Heart right ventricle (tissue), 16 donors: ENCODE measurements at regions not wholly inside any gene's neighbourhood (a gene's known extent, or its start where the extent isn't known, plus 50 kb on each side); places are given as distances from the start of the nearest gene placed in this dataset.

ENCODE experiments used
- ATAC-seq, 8 donors: fragments of 200-7000 bp; cut with Tn5 transposase; one replicate each; pipeline ENCODE4 v1.9.1; 2020; ENCODE audit warnings: mild to moderate bottlenecking in 8 of 8, moderate library complexity in 8 of 8, moderate number of reproducible peaks in 1 of 8
- DNase-seq, 2 donors: peaks; one replicate each; pipeline ENCODE4 v3.0.0-alpha.2; 2020
- H3K27ac ChIP-seq, 10 donors: fragments of 200-600 bp; sonication (generic) in 2 of 10; one replicate each; pipeline versions ENCODE4 v1.5.0 to v1.8.0; 2020 to 2022; ENCODE audit warnings: mild to moderate bottlenecking in 3 of 10
- H3K27me3 ChIP-seq, 7 donors: fragments of 200-600 bp; one replicate each; pipeline ENCODE4 v1.8.0; 2021 to 2022; ENCODE audit warnings: mild to moderate bottlenecking in 2 of 7
- H3K36me3 ChIP-seq, 9 donors: fragments of 200-600 bp; sonication (generic) in 1 of 9; one replicate each; pipeline versions ENCODE4 v1.5.0 to v1.8.0; 2020 to 2022; ENCODE audit warnings: mild to moderate bottlenecking in 2 of 9
- H3K4me1 ChIP-seq, 9 donors: fragments of 200-600 bp; sonication (generic) in 1 of 9; one replicate each; pipeline versions ENCODE4 v1.5.0 to v1.8.0; 2020 to 2022; ENCODE audit warnings: mild to moderate bottlenecking in 4 of 9
- H3K4me3 ChIP-seq, 10 donors: fragments of 200-600 bp; sonication (generic) in 2 of 10; one replicate each; pipeline versions ENCODE4 v1.5.0 to v1.8.0; 2020 to 2022; ENCODE audit warnings: mild to moderate bottlenecking in 7 of 10, moderate library complexity in 2 of 10
- H3K9me3 ChIP-seq, 11 donors: fragments of 200-600 bp in 10 of 11; sonication (generic) in 2 of 11; one replicate each; pipeline versions ENCODE4 v1.5.0 to v1.8.0; 2013 to 2022; ENCODE audit warnings: mild to moderate bottlenecking in 2 of 11, control low read depth in 1 of 11, moderate library complexity in 1 of 11
- WGBS, 2 donors: extraction: QIAGEN DNeasy Blood & Tissue Kit; methylation state at CpG; one replicate each; pipeline ENCODE4 v1.1.7; 2013; ENCODE audit warnings: inconsistent platforms in 1 of 2; 5-methylcytosine and 5-hydroxymethylcytosine counted together
- intact Hi-C, 10 donors: fragments of 100-400 bp; cut with DNase I; formaldehyde crosslinking; loops; one replicate each; pipeline versions ENCODE4 v1.11.1 to v1.14.2; 2022
- TF ChIP-seq, protein P1 (sequence below), 9 donors: fragments of 200-600 bp; sonication (generic) in 2 of 9; IDR thresholded peaks; one replicate each; pipeline versions ENCODE4 v1.5.0 to v1.8.0; 2021 to 2022; ENCODE audit warnings: antibody characterized with exemption in 9 of 9, mild to moderate bottlenecking in 5 of 9, moderate library complexity in 1 of 9
- donor health status: Arrhythmogenic right ventricular cardiomyopathy.
- donor health status: ischemic (EF 13 %, LVEDD 7.1; RV severe dilation, severe dysfunction).
- donor health status: healthy with polysubstance abuse.
- donor health status: DM: no; HTN: yes; CAD: no.
- donor health status: DM: no; HTN: no; CAD: no.
- donor health status: ischemic (EF 25% LVEDD 6.9; RV normal size, moderate dysfunction).
- donor health status: ischemic (EF 25% LVEDD 5.7; RV mildly dilated, moderate dysfunction).
- donor health status: healthy.
- donor health status: DM: yes; HTN: yes; CAD: no.
- donor health status: Ischemic cardiomyopathy.
- donor health status: ischemic (EF 35%, LVEDD 5.7; RV mildly dilated, moderate dysfunction).
- donor health status: nonischemic (EF 11% LVEDD 7.7; RV severe dilation, severe dysfunction).
- donor health status: DM: yes; HTN: yes; CAD: no.
- donor health status: PGD.
- donor health status: ischemic (EF 29% LVEDD 5.4; RV normal size, mild dysfunction).
- donor health status: nonischemic (EF 23%, LVEDD 6.1; RV moderate dilation, normal function).

DNA sequence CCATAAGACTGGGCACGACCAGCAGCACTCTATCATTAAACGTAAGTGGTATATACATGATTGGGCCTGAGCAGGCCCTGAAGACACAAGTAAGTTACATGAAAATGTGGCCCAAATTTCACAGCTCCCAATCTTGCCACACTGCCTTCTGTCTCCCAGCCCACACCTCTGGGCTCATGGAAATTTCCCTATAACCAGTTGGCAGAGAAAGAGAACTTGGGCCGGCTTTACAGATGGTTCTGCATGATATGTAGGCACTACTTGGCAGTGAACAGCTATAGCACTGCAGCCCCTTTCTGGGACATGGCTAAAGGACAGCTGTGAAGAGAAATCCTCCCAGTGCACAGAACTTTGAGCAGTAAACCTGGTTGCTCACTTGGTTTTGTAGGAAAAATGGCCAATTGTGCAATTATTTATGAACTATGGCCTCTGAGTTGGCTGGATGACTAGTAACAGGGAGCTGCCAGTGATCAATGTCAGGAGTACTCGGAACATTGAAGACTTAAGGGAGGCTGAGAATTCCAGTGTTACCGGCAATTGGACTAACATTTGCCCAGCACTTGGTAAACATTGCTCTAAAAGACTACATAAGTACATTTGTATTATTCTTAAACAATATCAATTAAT, 1006.6 kb upstream of the LRRN3 start:
- peaks cover 0 to 4% (median 0%) of the 10 kb centered on the region in 11 donors for H3K9me3 ChIP-seq
- no peaks in the 10 kb centered on the region for H3K27me3 ChIP-seq
- no peaks in the 10 kb centered on the region for H3K36me3 ChIP-seq
- intact Hi-C loops = no loop called here
- TF ChIP-seq, protein P1, sequence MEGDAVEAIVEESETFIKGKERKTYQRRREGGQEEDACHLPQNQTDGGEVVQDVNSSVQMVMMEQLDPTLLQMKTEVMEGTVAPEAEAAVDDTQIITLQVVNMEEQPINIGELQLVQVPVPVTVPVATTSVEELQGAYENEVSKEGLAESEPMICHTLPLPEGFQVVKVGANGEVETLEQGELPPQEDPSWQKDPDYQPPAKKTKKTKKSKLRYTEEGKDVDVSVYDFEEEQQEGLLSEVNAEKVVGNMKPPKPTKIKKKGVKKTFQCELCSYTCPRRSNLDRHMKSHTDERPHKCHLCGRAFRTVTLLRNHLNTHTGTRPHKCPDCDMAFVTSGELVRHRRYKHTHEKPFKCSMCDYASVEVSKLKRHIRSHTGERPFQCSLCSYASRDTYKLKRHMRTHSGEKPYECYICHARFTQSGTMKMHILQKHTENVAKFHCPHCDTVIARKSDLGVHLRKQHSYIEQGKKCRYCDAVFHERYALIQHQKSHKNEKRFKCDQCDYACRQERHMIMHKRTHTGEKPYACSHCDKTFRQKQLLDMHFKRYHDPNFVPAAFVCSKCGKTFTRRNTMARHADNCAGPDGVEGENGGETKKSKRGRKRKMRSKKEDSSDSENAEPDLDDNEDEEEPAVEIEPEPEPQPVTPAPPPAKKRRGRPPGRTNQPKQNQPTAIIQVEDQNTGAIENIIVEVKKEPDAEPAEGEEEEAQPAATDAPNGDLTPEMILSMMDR (IDR thresholded peaks at IDR 0.05) = no peak
- no peak for DNase-seq
- no peaks in the 10 kb centered on the region for H3K4me1 ChIP-seq
- no peak for ATAC-seq
- H3K27ac ChIP-seq = no peak overlapping the region
- 73 to 76% methylated on average over 5 of the region's 5 CpGs for WGBS, 2 donors
- H3K4me3 ChIP-seq = no peak overlapping the region

DNA sequence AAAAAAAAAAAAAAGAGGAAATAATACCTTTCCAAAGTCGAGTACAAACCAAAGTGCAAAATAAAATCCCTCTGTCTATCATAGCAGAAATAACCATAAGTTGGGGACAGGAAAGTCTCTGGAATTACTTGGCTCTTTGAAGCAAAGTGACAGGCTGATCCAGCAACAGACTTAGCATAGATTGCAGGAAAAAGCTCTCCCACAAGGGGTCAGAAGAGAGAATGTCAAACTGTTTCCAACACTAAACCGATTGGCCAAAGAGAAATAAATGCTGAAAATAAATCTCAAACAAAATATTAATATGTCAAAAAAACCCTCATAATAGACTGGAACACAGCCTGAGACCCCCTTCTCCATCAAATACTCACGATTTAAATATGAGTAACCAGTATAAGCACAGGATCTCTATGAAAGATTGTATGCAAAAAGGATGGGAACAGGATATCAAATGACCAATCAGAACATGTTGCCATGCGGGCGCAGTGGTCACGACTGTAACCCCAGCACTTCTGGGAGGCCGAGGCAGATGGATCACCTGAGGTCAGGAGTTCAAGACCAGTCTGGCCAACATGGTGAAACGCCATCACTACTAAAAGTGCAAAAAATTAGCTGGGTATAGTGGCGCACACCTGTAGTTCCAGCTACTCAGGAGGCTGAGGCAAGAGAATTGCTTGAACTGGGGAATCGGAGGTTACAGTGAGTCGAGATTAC, 1000.7 kb upstream of the LRRN3 start:
- H3K27ac ChIP-seq = no peak overlapping the region
- 84 to 87% methylated on average over 11 of the region's 11 CpGs for WGBS, 2 donors
- H3K4me1 ChIP-seq = no peaks in the 10 kb centered on the region
- no peaks in the 10 kb centered on the region for H3K9me3 ChIP-seq
- TF ChIP-seq, protein P1 (IDR thresholded peaks at IDR 0.05) = peak in 5 of 9 donors; percentile 27 to 48 (median 34)
- no peak for DNase-seq
- ATAC-seq = no peak
- intact Hi-C loops = loop anchor here in 2 of 10 donors (5.0 to 10.0 kb wide), 2 partner anchors 1005 to 1397 kb away; partner anchors contain the start of gene LRRN3 (in 1 of the 2)
- no peaks in the 10 kb centered on the region for H3K36me3 ChIP-seq
- H3K27me3 ChIP-seq = no peaks in the 10 kb centered on the region
- no peak overlapping the region for H3K4me3 ChIP-seq

DNA sequence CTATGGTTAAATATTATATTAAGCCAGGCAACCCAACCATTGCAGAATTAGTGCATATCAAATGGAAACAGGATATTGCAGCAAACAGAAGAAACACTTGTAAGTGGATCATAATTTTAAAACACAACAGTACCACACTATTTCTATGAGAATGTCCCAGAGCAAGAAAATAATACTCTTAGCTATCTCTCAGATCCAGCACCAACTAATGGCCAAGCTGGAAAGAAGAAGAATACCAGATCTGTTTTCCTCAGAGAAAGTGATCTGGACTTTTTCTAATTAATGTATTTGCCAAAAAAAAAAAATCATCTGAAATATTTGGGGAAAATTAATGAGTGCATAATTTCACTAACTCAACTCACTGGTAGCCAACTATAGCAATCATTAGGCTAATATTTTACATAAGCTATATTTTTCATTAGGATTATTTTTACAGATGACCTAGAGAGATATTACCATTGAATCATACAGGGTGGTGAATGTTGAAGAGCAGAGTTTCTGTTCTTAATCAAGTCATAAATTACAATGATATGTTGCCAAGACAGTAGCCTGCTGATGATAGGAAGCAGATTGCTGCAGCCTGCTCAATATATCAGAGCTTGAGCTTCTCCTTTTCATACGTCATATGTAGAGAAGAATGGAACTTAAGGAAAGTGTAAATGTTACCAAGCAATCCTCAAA, 995.4 kb upstream of the LRRN3 start:
- Histone ChIP-seq H3K9me3 (peaks cover 0 to 30% (median 5%) of the 10 kb centered on the region in 11 donors), H3K27me3 (no peaks in the 10 kb centered on the region), H3K4me1 (no peaks in the 10 kb centered on the region), H3K36me3 (no peaks in the 10 kb centered on the region), H3K4me3 (no peak overlapping the region), H3K27ac (no peak overlapping the region)
- TF ChIP-seq, protein P1 (IDR thresholded peaks at IDR 0.05) = no peak
- 41 to 43% methylated on average over 1 of the region's 1 CpG for WGBS, 2 donors
- no peak for DNase-seq
- intact Hi-C loops = loop anchor here in 1 of 10 donors (10.0 kb wide), 1 partner anchor 999 kb away; the partner anchor contains the start of gene LRRN3
- no peak for ATAC-seq

DNA sequence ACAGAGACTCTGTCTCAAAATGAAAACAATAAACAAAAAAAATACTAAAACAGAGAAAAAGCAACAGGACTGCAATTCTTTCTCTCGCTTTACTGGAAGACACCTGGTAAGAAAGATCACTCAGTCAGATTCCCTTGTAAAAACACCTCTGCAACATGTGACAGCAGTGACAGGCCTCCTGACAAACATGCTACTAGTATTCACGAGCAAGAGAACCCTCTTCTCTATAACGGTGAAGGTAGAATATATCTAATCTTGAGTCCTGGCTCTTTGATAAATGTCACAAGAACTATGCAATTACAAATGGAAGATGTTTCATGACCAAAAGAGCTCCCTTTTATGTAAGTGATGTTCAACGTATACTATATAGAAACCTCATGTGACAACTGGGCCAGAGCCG, 986.7 kb upstream of the LRRN3 start:
- Histone ChIP-seq H3K4me1 (no peaks in the 10 kb centered on the region), H3K36me3 (no peaks in the 10 kb centered on the region), H3K4me3 (no peak overlapping the region), H3K9me3 (peaks cover 0 to 22% (median 0%) of the 10 kb centered on the region in 11 donors), H3K27ac (no peak overlapping the region), H3K27me3 (no peaks in the 10 kb centered on the region)
- intact Hi-C loops = no loop called here
- ATAC-seq = no peak
- TF ChIP-seq, protein P1 (IDR thresholded peaks at IDR 0.05) = no peak
- no peak for DNase-seq
- 70 to 78% methylated on average over 5 of the region's 5 CpGs for WGBS, 2 donors
